H1 (cell line): ENCODE measurements at regions not wholly inside any gene's neighbourhood (a gene's known extent, or its start where the extent isn't known, plus 50 kb on each side); places are given as distances from the start of the nearest gene placed in this dataset.

Source experiments
- CTCF ChIA-PET: fragments of 300-600 bp; sonication (Branson Sonifier 250); formaldehyde crosslinking; loops from one replicate; lab custom pipeline; 2021; ENCODE audit not compliant: partially characterized antibody; lab: Charles Lee
- POLR2A ChIA-PET: fragments of 300-600 bp; sonication (Branson Sonifier 250); formaldehyde crosslinking; loops from one replicate; lab custom pipeline; 2021; ENCODE audit warnings: inconsistent platforms; ENCODE audit not compliant: partially characterized antibody; lab: Charles Lee
- DNase-seq, 2 experiments: peaks; one replicate each; pipeline versions ENCODE4 v3.0.0 to v3.0.0-alpha.2; 2010 to 2022; ENCODE audit warnings: low spot score in 2 of 2, low read depth in 1 of 2, mixed read lengths in 1 of 2
- FAIRE-seq: peaks from 2 replicates; lab custom pipeline; 2011; peaks lifted over from hg19 to GRCh38; lab: Jason Lieb, UNC
- H2AFZ ChIP-seq: 2 replicates; pipeline ENCODE4 v1.8.1; 2012; ENCODE audit warnings: low read length, inconsistent platforms
- H2AK5ac ChIP-seq: 2 replicates; pipeline ENCODE4 v1.6.1; 2013; ENCODE audit warnings: low read depth, low read length
- H2BK120ac ChIP-seq: replicated peaks from 2 replicates; pipeline ENCODE3; 2013; ENCODE audit warnings: low read depth, low read length, inconsistent platforms
- H2BK12ac ChIP-seq: 2 replicates; pipeline ENCODE4 v1.6.1; 2013; ENCODE audit warnings: low read depth, low read length
- H2BK15ac ChIP-seq: 2 replicates; pipeline ENCODE4 v1.6.1; 2013; ENCODE audit warnings: low read length
- H2BK20ac ChIP-seq: 2 replicates; pipeline ENCODE4 v1.6.1; 2013; ENCODE audit warnings: low read length
- H2BK5ac ChIP-seq: 2 replicates; pipeline ENCODE4 v1.6.1; 2013; ENCODE audit warnings: low read depth, low read length
- H3K14ac ChIP-seq: 2 replicates; pipeline ENCODE4 v1.6.1; 2013; ENCODE audit warnings: inconsistent platforms; ENCODE audit not compliant: insufficient read length
- H3K18ac ChIP-seq: 2 replicates; pipeline ENCODE4 v1.6.1; 2013; ENCODE audit warnings: low read length; ENCODE audit errors: extremely low read depth
- H3K23ac ChIP-seq: 2 replicates; pipeline ENCODE4 v1.6.1; 2013; ENCODE audit warnings: inconsistent platforms; ENCODE audit not compliant: insufficient read length
- H3K23me2 ChIP-seq: 2 replicates; pipeline ENCODE4 v1.6.1; 2013; ENCODE audit warnings: low read depth, low read length
- H3K27ac ChIP-seq: 2 replicates; pipeline ENCODE4 v1.6.1; 2011; ENCODE audit warnings: low read depth, low read length, inconsistent platforms
- H3K27me3 ChIP-seq, 4 experiments: replicated peaks in 1 of 4; 1 replicate in 1 of 4; 2 replicates in 3 of 4; pipeline versions ENCODE4 v1.6.1 to v1.8.1; 2011 to 2013; ENCODE audit warnings: low read length in 3 of 4, mild to moderate bottlenecking in 3 of 4, inconsistent platforms in 2 of 4, mixed read lengths in 2 of 4, moderate library complexity in 1 of 4; ENCODE audit not compliant: control insufficient read depth in 3 of 4, insufficient read depth in 3 of 4; ENCODE audit errors: extremely low read depth in 1 of 4
- H3K36me3 ChIP-seq, 4 experiments: 2 replicates each; pipeline versions ENCODE4 v1.6.1 to v1.8.1; 2011 to 2013; ENCODE audit warnings: mild to moderate bottlenecking in 4 of 4, low read length in 3 of 4, moderate library complexity in 2 of 4, control low read depth in 1 of 4, inconsistent platforms in 1 of 4; ENCODE audit not compliant: insufficient read depth in 4 of 4, control insufficient read depth in 2 of 4
- H3K4ac ChIP-seq: replicated peaks from 2 replicates; pipeline ENCODE3; 2013; ENCODE audit warnings: low read length, low read depth, mixed read lengths, inconsistent platforms; ENCODE audit not compliant: insufficient read length
- H3K4me1 ChIP-seq, 4 experiments: replicated peaks in 1 of 4; 1 replicate in 1 of 4; 2 replicates in 3 of 4; pipeline versions ENCODE4 v1.6.1 to v1.8.1; 2011 to 2013; ENCODE audit warnings: low read length in 3 of 4, inconsistent platforms in 2 of 4, mixed read lengths in 1 of 4; ENCODE audit not compliant: insufficient read depth in 4 of 4, control insufficient read depth in 3 of 4
- H3K4me2 ChIP-seq, 2 experiments: 2 replicates each; pipeline versions ENCODE4 v1.6.1 to v1.8.1; 2011 to 2013; ENCODE audit warnings: low read depth in 2 of 2, low read length in 2 of 2, control low read depth in 1 of 2, inconsistent platforms in 1 of 2, mild to moderate bottlenecking in 1 of 2; ENCODE audit not compliant: insufficient read depth in 1 of 2
- H3K4me3 ChIP-seq, 4 experiments: fragments of 200-600, 300-600 bp in 1 of 4; sonication (generic), shearing (Covaris generic), sonication (Bioruptor Twin) in 1 of 4; 2 replicates each; pipeline versions ENCODE4 v1.5.1 to v1.8.1; 2011 to 2016; ENCODE audit warnings: low read length in 4 of 4, low read depth in 3 of 4, control low read depth in 2 of 4, inconsistent platforms in 2 of 4, mild to moderate bottlenecking in 2 of 4, mixed read lengths in 1 of 4, moderate library complexity in 1 of 4; ENCODE audit not compliant: insufficient read depth in 2 of 4; ENCODE audit errors: extremely low read depth in 1 of 4
- H3K56ac ChIP-seq: replicated peaks from 2 replicates; pipeline ENCODE3; 2013; ENCODE audit warnings: low read depth, mild to moderate bottlenecking, mixed read lengths, low read length, inconsistent platforms; ENCODE audit not compliant: insufficient read length
- H3K79me1 ChIP-seq: 2 replicates; pipeline ENCODE4 v1.6.1; 2013; ENCODE audit warnings: low read depth, low read length, control low read depth
- H3K79me2 ChIP-seq, 2 experiments: 2 replicates each; pipeline versions ENCODE4 v1.6.1 to v1.8.1; 2012 to 2013; ENCODE audit warnings: low read length in 2 of 2, mild to moderate bottlenecking in 2 of 2, inconsistent platforms in 1 of 2; ENCODE audit not compliant: insufficient read depth in 2 of 2, control insufficient read depth in 1 of 2
- H3K9ac ChIP-seq, 4 experiments: replicated peaks in 1 of 4; 1 replicate in 1 of 4; 2 replicates in 3 of 4; pipeline versions ENCODE4 v1.6.1 to v1.8.1; 2011 to 2013; ENCODE audit warnings: low read depth in 3 of 4, low read length in 3 of 4, control low read depth in 2 of 4, mild to moderate bottlenecking in 2 of 4, moderate library complexity in 2 of 4, inconsistent platforms in 1 of 4; ENCODE audit errors: extremely low read depth in 1 of 4
- H3K9me3 ChIP-seq, 2 experiments: 2 replicates each; pipeline versions ENCODE4 v1.6.1 to v1.8.1; 2012 to 2013; ENCODE audit warnings: mild to moderate bottlenecking in 2 of 2, moderate library complexity in 2 of 2, control low read depth in 1 of 2, inconsistent platforms in 1 of 2, low read depth in 1 of 2, low read length in 1 of 2, mixed read lengths in 1 of 2; ENCODE audit not compliant: insufficient read depth in 2 of 2
- H4K20me1 ChIP-seq, 2 experiments: replicated peaks in 1 of 2; 2 replicates each; pipeline versions ENCODE3 to v1.8.1; 2011 to 2013; ENCODE audit warnings: inconsistent platforms in 2 of 2, low read length in 2 of 2, mild to moderate bottlenecking in 1 of 2; ENCODE audit not compliant: insufficient read depth in 2 of 2, control insufficient read depth in 1 of 2
- H4K5ac ChIP-seq: 2 replicates; pipeline ENCODE4 v1.6.1; 2013; ENCODE audit warnings: low read length, low read depth, mixed read lengths, inconsistent platforms; ENCODE audit not compliant: insufficient read length
- H4K8ac ChIP-seq: 2 replicates; pipeline ENCODE4 v1.8.0; 2013; ENCODE audit warnings: mild to moderate bottlenecking, moderate library complexity, low read length, inconsistent platforms; ENCODE audit not compliant: insufficient read depth; ENCODE audit errors: extremely low read depth
- H4K91ac ChIP-seq: replicated peaks from 2 replicates; pipeline ENCODE3; 2013; ENCODE audit warnings: low read length, mixed read lengths, inconsistent platforms; ENCODE audit not compliant: insufficient read length
- CBX5 ChIP-seq: fragments of 300-800, 300-1000 bp; sonication (generic); IDR thresholded peaks from 2 replicates; pipeline ENCODE4 v1.7.1; 2016; ENCODE audit warnings: antibody characterized with exemption, low read length, low read depth
- CEBPB ChIP-seq: IDR thresholded peaks from 2 replicates; pipeline ENCODE4 v1.6.1; 2012; ENCODE audit warnings: low read depth, low read length
- EZH2 ChIP-seq: fragments of 200-600 bp; sonication (generic); IDR thresholded peaks from 2 replicates; pipeline ENCODE4 v1.7.1; 2012; ENCODE audit warnings: low read depth, mild to moderate bottlenecking, moderate library complexity, low read length, inconsistent platforms; ENCODE audit not compliant: severe bottlenecking
- NANOG ChIP-seq: IDR thresholded peaks from 2 replicates; pipeline ENCODE4 v1.6.1; 2011; ENCODE audit warnings: low read length, low read depth, mild to moderate bottlenecking, inconsistent platforms; ENCODE audit not compliant: insufficient read depth, poor library complexity, severe bottlenecking
- PHF8 ChIP-seq: fragments of 200-600 bp; sonication (generic); conservative IDR thresholded peaks from 2 replicates; pipeline ENCODE4 v1.7.1; 2012; ENCODE audit warnings: low read depth, mild to moderate bottlenecking, inconsistent platforms, low read length, moderate library complexity
- POLR2AphosphoS5 ChIP-seq: IDR thresholded peaks from 2 replicates; pipeline ENCODE4 v1.6.1; 2011; ENCODE audit warnings: low read depth, low read length
- RXRA ChIP-seq: IDR thresholded peaks from 2 replicates; pipeline ENCODE4 v1.6.1; 2011; ENCODE audit warnings: low read depth, mild to moderate bottlenecking, low read length, moderate library complexity; ENCODE audit not compliant: insufficient read depth
- SIN3A ChIP-seq, 2 experiments: IDR thresholded peaks in 1 of 2; conservative IDR thresholded peaks in 1 of 2; 2 replicates each; pipeline ENCODE4 v1.6.1; 2011 to 2012; ENCODE audit warnings: low read length in 2 of 2, improper control_type of control experiment in 1 of 2, low read depth in 1 of 2, mild to moderate bottlenecking in 1 of 2
- SP1 ChIP-seq: IDR thresholded peaks from 2 replicates; pipeline ENCODE4 v1.6.1; 2011; ENCODE audit warnings: low read depth, low read length
- SRF ChIP-seq: IDR thresholded peaks from 2 replicates; pipeline ENCODE4 v1.6.1; 2011; ENCODE audit warnings: mild to moderate bottlenecking, low read depth, low read length, moderate library complexity
- TBP ChIP-seq: IDR thresholded peaks from 2 replicates; pipeline ENCODE4 v1.6.1; 2011; ENCODE audit warnings: low read depth, low read length, improper control_type of control experiment
- WGBS, 2 experiments: shearing (Covaris generic) in 1 of 2; methylation state at CpG; one replicate each; pipeline versions ENCODE4 v1.1.6 to v1.1.7; 2013 to 2015; ENCODE audit warnings: low lambda C conversion rate in 2 of 2, mixed read lengths in 2 of 2, inconsistent platforms in 1 of 2, low coverage in 1 of 2, missing lambda C conversion rate in 1 of 2; ENCODE audit not compliant: insufficient replicate concordance in 2 of 2, insufficient coverage in 1 of 2, insufficient read length in 1 of 2; ENCODE audit errors: extremely low coverage in 1 of 2, missing lambda C conversion rate in 1 of 2; 5-methylcytosine and 5-hydroxymethylcytosine counted together
- TF ChIP-seq, protein P1 (sequence below): IDR thresholded peaks from 2 replicates; pipeline ENCODE4 v1.6.1; 2011; ENCODE audit warnings: low read depth, mild to moderate bottlenecking, low read length; ENCODE audit not compliant: insufficient read depth
- TF ChIP-seq, protein P2 (sequence below): IDR thresholded peaks from 2 replicates; pipeline ENCODE4 v1.6.1; 2012; ENCODE audit warnings: inconsistent platforms

DNA sequence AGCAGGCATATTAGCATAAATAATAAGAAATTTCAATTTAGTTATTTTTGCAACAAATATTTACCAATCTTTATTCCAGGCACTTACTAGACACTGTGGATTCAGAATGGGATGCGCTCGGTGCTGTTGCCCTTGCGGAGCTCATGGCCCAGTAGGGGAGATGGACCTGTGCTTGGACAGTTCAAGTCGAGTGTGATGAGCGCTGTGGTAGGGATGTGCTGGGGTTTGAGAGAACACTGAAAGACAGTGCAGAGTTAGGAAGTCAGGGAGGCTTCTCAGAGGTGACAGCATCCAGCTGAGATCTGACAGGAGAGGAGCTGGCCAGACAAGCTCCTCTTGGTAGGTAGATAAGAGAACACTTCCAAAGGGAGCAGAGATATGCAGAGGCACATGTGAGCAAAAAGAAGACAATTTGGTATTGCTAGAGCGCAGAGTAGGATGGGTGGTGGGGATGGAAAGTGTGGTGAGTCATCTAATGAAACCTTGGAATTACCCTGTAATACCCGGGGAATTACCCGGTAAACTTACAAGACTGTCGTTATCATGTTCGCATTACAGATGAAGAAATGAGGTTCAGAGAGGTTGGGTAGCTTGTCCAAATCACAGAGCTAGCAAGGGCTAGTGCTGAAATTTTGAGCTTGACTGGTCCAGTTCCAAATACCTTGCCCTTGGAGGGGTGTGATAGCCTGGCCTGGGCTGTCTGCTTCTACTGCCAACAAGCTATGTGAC, 298.1 kb upstream of the N4BP1 start:
- no peaks in the 10 kb centered on the region for H4K20me1 ChIP-seq
- no peak overlapping the region for H4K5ac ChIP-seq
- no peak overlapping the region for H3K14ac ChIP-seq
- H2BK120ac ChIP-seq = no peak overlapping the region
- H3K4ac ChIP-seq = no peak overlapping the region
- no peak overlapping the region for H2BK20ac ChIP-seq
- no peak overlapping the region for H4K8ac ChIP-seq
- WGBS, 2 experiments = 94% methylated on average over 10 of the region's 10 CpGs; no CpG with 5 or more reads in 1 of the 2 experiments
- no peak overlapping the region for H2AFZ ChIP-seq
- H3K79me1 ChIP-seq = no peaks in the 10 kb centered on the region
- H2BK15ac ChIP-seq = no peak overlapping the region
- no peak overlapping the region for H3K23ac ChIP-seq
- no peak overlapping the region for H3K56ac ChIP-seq
- H3K9me3 ChIP-seq = no peaks in the 10 kb centered on the region
- no peak overlapping the region for H3K9ac ChIP-seq
- H3K27me3 ChIP-seq = no peaks in the 10 kb centered on the region
- no peak overlapping the region for H2AK5ac ChIP-seq
- H3K4me3 ChIP-seq = no peak overlapping the region
- H2BK12ac ChIP-seq = no peak overlapping the region
- ChIA-PET CTCF (interaction anchor here (1.0 to 2.3 kb wide), 6 partner anchors 11 to 441 kb away, joined by 3 to 8 read pairs (median 4); no protein-coding TSS in a partner anchor), POLR2A (no interaction called here)
- no peak overlapping the region for H3K4me2 ChIP-seq
- H3K79me2 ChIP-seq = no peaks in the 10 kb centered on the region
- DNase-seq (no peak), FAIRE-seq (no peak)
- H3K27ac ChIP-seq = no peak overlapping the region
- no peaks in the 10 kb centered on the region for H3K23me2 ChIP-seq
- H3K18ac ChIP-seq = no peak overlapping the region
- H4K91ac ChIP-seq = no peak overlapping the region
- H3K36me3 ChIP-seq = no peaks in the 10 kb centered on the region
- peaks cover 0 to 5% (median 2%) of the 10 kb centered on the region in 4 experiments; a peak in 2 of 7 replicates for H3K4me1 ChIP-seq
- H2BK5ac ChIP-seq = no peak overlapping the region
- no peak for TF ChIP-seq RXRA
- TF ChIP-seq CBX5 = no peak
- TF ChIP-seq SRF = no peak
- TF ChIP-seq SIN3A (conservative IDR thresholded peaks at IDR 0.05 in 1 of 2, IDR thresholded peaks at IDR 0.05 in 1 of 2; ENCODE audit: low read depth in 1 of 2, low read length in 2 of 2) = no peak
- TF ChIP-seq, protein P1, sequence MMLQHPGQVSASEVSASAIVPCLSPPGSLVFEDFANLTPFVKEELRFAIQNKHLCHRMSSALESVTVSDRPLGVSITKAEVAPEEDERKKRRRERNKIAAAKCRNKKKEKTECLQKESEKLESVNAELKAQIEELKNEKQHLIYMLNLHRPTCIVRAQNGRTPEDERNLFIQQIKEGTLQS = no peak
- no peak for TF ChIP-seq EZH2
- TF ChIP-seq PHF8 = no peak
- TF ChIP-seq, protein P2, sequence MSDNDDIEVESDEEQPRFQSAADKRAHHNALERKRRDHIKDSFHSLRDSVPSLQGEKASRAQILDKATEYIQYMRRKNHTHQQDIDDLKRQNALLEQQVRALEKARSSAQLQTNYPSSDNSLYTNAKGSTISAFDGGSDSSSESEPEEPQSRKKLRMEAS = no peak
- TF ChIP-seq CEBPB = no peak
- no peak for TF ChIP-seq POLR2AphosphoS5
- TF ChIP-seq SP1 = no peak
- TF ChIP-seq TBP = no peak
- no peak for TF ChIP-seq NANOG
